ENCODE measurements at regions not wholly inside any gene's neighbourhood (a gene's known extent, or its start where the extent isn't known, plus 50 kb on each side); places are given as distances from the start of the nearest gene placed in this dataset.

GRCh38 chr2:71872466-71873051 is 275.1 kb downstream of the CYP26B1 start:
- no peak for TF ChIP-seq EZH2phosphoT487 (IDR thresholded peaks at IDR 0.05; ENCODE audit: insufficient read depth, low read depth)
- no peak for TF ChIP-seq EZH2 (IDR thresholded peaks at IDR 0.05; ENCODE audit: insufficient read depth, poor library complexity, severe bottlenecking)

All from GM23248 (cell line).